Stimulated activated CD4-positive, alpha-beta T cell treated with anti-CD3 and anti-CD28 coated beads, Interleukin-2, amount 100 ng/mL, for 48 hours (primary cell): ENCODE measurements at regions not wholly inside any gene's neighbourhood (a gene's known extent, or its start where the extent isn't known, plus 50 kb on each side); places are given as distances from the start of the nearest gene placed in this dataset.

Experiments
- DNase-seq, 2 donors: peaks; one replicate each; pipeline ENCODE4 v3.0.0-alpha.2; 2020

DNA sequence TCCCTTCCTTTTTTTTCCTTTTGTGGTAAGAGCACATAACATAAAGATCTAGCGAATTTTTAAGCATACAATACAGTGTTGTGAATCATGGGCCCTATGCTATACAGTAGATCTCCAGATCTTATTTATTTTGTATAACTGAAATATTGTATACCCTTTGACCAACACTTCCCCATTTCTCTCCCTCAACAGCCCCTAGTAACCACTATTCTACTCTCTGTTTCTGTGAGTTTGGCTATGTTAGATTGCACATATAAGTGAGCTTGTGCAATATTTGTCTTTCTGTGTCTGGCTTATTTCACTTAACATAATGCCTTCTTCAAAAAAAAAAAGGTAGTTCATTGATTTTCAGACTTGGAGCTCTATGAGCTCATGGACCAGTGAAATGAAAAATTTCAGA lies 180.5 kb downstream of the C11orf91 start:
- no peak for DNase-seq

- no peak for DNase-seq
These were observed 185.3 kb downstream of the C11orf91 start for GRCh38 chr11:33515347-33515746.

GRCh38 chr11:33514079-33514925 lies 186.3 kb downstream of the C11orf91 start:
- DNase-seq = no peak

- DNase-seq = no peak
These were observed 191.0 kb downstream of the C11orf91 start for GRCh38 chr11:33509632-33510031.

DNA sequence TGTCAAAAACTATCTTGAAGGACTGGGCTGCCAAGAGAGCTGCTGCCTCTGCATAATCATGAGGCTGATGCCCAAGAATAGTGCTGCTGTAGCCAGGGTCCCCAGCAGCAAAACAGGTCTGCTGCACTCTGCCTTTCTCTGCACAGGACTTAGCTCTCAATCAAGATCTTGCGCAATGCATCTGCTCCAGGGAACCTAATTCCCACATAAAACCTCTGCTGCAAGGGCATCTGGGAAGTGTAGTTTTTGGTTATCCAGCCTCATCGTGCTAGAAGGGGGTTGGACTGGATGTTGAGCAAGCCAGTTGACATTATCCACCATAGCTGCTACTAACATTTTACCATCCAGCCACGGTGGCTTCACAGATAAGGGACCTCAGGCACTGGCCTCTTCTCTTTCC lies 192.7 kb downstream of the C11orf91 start:
- no peak for DNase-seq

DNA sequence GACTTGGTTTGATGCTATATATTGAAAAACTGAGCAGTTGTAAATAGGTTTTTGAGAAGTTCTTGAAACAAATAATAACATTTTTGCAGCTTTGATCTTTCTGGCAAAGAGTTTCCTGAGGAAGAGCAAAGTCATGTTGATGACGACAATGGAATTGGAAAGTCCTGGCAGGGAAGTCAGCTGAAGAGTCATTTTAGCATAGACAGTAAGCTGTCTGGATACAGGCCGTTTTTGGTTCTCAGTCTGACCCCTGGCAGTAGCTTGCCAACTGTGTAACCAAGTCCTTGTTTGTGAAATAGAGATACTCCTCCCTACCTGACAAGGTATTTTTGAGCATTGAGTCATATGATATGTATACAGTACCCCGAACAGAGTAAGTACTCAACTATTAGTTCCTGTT lies 193.3 kb downstream of the C11orf91 start:
- DNase-seq = no peak

DNA sequence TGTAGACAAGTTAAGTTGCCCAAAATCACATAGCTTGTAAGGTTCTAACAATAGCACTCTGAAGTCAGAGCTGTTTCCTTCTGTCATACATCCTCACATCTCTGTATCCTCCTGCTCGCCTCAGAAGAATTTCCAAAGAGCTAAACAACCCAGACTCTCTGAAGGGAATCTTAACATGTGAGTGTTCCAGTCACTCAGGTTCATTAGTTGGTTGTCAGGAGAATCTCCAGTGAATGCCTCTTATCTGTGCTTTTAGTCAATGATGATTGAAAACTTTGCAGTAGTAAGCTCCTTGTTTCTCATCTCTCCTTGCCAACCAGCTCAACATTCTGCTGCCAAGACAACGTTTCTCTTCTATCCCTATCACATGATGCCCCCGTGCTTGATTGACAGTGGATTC lies 195.5 kb downstream of the C11orf91 start:
- DNase-seq = no peak

DNA sequence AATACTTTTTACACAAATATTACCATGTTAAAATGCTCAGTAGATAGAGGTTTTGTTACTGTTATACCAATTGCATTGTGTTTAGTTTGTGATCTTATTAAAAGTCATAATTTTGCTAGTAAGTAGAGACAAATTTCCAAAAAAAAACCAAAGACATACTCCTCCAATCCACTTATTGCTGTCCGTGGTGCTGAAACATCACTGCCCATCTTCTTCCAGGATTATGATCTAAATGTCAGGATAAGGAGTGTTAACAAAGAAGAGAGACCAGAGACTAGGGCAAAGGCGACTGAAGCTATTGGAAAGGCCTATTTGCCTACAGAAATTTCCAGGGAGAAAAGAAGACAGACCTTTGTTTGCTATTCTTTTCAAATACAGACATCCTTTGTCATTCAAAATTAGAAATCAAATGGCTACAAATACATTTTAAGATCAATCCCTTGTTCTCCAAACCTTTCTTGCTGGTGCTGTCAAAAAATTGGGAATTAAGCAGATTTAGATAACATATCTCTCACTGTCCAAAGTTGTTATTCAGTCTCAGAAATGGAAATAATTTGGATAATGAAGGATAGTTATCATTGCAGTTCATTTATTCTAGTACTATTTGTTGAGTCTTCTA lies 199.7 kb downstream of the C11orf91 start:
- no peak for DNase-seq

DNA sequence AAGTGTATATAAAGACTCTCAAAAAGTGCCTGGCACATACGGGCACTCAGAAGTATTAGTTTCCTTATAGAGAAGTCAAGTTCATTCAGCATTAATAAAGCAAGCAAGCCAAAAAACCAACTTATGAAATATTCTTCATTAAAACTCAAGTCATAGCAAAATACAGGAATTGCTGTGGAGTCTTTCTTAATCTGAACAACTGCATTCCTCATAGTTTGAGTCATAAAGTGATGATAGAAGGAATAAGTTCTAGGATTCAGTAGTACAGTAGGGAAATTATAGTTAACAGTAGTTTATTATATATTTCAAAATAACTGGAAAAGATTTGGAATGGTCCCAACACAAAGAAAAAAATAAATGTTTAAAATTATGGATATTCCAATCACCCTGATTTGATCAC lies 200.3 kb downstream of the C11orf91 start:
- DNase-seq = no peak

- no peak for DNase-seq
These were observed 208.0 kb downstream of the C11orf91 start for GRCh38 chr11:33492596-33492995.

DNA sequence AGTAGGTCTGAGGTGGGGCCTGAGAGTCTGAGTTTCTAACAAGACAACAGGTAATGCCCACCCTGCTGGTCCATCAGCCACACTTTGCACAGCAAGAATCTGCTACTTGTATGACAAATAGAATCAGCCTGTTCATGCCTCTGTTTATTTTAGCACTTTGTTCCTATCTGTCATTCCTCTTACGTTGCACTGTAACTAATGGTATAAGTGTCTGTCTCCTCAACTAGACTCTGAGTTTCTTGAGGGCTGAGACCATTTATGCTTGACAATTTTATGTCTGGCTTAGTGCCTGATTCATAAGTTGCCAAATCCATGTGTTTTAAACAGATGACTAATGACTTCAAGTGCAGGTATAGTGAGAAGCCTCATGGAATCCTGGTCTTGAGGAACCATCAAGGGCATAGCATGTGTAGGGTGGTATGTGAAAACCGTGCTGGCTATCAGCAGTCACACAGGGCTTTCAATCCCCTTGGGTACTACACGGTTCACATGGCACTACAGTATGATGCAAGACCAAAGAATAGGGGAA lies 209.7 kb downstream of the C11orf91 start:
- no peak for DNase-seq

DNA sequence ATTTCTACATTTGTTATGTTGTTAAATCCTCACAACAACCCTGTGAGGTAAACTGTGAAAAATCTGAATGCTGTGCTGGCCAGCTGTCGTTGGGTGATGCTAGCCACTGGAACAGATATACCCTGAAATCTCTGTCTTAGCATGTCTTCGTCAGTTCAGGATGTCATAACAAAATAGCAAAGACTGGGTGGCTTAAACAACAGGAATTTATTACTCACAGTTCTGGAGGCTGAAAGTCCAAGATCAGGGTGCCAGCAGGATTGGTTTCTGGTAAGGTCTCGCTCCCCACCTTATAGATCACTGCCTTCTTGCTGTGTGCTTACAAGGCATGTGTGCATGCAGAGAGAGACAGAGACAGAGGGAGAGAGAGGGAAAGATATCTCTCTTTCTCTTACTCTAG lies 211.7 kb downstream of the C11orf91 start:
- no peak for DNase-seq

- no peak for DNase-seq
These were observed 220.0 kb downstream of the C11orf91 start for GRCh38 chr11:33480626-33481025.

- no peak for DNase-seq
These were observed 221.4 kb downstream of the C11orf91 start for GRCh38 chr11:33479231-33479630.

DNA sequence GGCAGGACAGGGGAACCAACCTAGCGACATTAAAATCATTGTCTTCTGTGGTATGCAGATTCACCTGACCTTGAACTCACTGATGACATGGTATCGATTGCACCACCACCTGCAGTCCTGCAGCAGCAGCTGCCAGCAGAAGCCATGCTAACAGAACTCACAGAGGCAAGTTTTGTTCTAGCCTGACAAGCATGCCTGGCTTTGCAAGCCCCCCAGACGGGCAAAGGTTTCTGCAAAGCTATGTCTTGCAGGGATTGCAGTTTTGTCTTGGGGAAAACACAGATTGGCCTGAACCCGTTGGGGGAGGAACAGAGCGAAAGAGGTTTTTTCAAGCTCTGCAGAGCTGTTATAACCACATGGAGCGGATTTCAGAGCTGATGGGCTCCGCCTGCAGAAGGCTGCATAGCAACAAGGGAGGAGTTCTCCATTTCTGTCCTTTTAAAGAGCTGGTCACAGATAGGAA lies 221.0 kb downstream of the HIPK3 start:
- no peak for DNase-seq

DNA sequence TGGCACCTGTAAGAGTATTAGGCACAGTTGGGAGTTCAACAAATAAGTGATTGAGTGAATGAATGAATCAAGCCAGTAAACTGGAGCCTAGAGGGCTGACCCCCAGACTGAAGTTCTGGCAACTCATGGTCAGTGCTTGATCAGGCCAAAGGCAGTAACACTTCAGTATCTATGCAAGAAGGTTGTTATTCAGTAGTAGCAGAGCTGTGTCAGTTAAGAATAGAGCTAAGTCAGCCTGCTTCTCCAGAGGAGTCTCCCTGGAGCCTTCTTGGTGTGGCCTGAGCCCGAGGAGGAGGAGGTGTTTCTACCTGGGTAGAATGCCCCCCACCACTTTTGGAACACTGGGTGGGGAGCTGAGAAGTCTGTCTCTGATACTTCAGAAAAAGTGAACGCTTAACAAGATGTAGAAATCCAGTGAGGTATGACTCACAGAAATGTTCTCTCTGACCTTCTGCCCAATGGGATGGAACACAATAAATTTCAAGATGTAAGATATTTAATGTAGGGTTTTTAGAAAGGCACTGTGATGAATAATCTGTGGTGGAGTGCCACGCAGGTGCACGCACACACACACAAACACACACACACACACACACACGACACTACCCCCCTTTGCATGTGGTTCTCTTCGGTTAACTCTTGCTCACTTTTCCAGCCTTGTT lies 219.9 kb downstream of the HIPK3 start:
- no peak for DNase-seq

GRCh38 chr11:33475993-33476392 lies 218.8 kb downstream of the HIPK3 start:
- no peak for DNase-seq

DNA sequence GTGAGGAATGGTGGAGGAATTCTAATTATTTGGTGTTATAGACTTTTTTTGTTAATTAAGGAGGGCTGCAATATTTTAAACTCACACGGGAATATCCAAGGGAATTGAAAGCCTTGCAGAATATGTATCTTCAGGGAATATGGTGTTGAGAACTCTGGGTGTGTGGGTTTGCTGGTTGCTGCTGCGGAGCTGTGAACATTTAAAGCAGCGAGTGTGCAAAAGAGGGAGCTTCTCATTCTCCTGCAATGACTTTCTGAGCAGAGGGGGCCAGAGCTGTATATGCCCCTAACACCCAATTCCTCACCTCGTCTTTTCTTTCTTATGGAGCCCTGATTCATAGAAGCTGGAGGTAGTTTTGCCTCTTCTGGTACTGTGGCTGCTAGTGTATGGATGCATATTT lies 217.7 kb downstream of the HIPK3 start:
- DNase-seq = no peak

DNA sequence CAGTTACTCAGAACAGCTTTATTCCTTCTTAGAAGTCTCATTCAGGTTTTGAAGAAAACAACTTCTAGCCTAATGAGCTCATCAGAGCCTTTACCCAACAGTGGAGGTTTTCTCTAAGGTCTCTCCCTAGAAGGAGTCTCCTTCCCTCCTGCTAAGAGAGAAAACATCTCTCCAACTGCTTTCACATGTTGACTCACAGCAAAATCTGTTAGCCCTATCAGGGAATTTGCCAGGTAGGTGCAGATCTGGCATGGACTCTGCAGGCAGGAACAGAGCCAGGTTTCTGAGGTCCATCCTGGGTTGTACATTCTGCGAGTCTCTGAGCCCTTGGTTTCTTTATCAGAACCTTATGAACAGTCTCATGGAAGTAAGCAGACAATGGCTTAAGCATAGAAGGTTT lies 214.4 kb downstream of the HIPK3 start:
- DNase-seq = no peak

- DNase-seq = no peak
These were observed 210.8 kb downstream of the HIPK3 start for GRCh38 chr11:33467966-33468365.

- DNase-seq = no peak
These were observed 205.9 kb downstream of the HIPK3 start for GRCh38 chr11:33463059-33463458.

DNA sequence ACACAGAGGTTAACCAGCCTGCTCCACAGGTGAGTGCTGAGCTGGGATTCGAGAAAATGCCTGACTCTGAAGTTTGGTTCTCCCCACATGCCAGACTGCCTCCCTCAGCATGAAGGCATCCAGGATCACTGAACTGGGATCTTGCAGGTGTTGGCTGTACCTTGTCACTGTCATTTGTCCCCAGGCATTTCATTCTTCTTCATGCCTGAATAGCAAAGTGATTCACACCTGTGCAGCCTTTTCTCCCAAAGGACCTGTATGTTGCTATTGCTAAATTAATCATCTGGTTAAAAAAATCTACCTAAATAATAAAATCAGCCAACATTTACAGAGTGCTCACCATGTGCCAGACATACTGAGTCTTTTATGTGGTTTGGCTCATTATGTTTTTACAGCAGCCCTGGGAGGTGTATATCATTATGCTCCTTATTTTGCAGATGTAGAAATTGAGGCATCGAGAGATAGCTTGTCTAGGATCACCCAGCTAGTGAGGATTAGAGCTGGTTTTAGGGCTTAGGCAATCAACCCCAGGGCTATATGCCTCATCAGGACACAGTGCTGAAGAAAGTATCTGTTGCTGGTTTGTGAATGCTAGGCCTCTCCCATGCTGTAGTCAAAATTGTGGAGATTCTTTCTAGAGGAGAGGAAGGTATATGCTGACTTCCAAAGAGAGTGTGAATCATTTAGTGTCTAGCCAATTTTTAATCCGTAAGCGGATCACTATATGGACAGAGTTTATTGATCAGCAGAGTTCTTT lies 204.4 kb downstream of the HIPK3 start:
- no peak for DNase-seq

GRCh38 chr11:33457948-33458347 lies 200.8 kb downstream of the HIPK3 start:
- no peak for DNase-seq
